ENCODE measurements at regions not wholly inside any gene's neighbourhood (a gene's known extent, or its start where the extent isn't known, plus 50 kb on each side); places are given as distances from the start of the nearest gene placed in this dataset.

GRCh38 chr18:11526675-11527074 lies 82.7 kb upstream of the SLC35G4 start:
- no peak for TF ChIP-seq CTCF (IDR thresholded peaks at IDR 0.05)
- TF ChIP-seq POLR2AphosphoS5 (IDR thresholded peaks at IDR 0.05) = no peak
